NCI-H2196 (cell line): ENCODE measurements at regions not wholly inside any gene's neighbourhood (a gene's known extent, or its start where the extent isn't known, plus 50 kb on each side); places are given as distances from the start of the nearest gene placed in this dataset.

Experiments
- DNase-seq: peaks from one replicate; lab custom pipeline; 2025; ENCODE audit not compliant: unreplicated experiment; lab: John Stamatoyannopoulos, UW

GRCh38 chr2:221102896-221103688, 469.0 kb downstream of the EPHA4 start:
- DNase-seq: no peak

GRCh38 chr2:221103930-221104329, 468.2 kb downstream of the EPHA4 start:
- DNase-seq: no peak

DNA sequence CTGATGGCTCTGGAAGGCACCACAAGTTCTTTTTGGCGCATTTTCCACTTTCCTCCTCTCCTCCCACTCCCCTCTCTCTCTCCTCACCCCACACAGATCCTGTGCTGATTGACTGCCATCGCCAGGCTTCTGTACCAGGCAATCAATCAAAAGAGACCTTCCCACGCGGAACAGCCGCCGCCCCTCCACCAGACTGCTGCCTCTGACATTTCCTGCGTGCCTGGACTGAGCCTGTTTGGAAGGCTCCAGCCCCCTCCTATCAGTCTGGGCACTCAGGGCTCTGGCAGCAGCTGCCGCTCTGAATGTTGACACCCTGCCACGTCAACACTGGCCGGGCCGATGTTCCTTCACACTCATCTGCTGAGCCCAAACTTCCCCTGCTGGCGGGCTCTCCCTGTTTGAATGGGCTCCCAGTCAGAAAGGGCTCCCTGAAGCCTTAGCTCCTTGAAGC, 467.7 kb downstream of the EPHA4 start:
- DNase-seq: peak; percentile 31

- DNase-seq: no peak
These were observed 465.9 kb downstream of the EPHA4 start for GRCh38 chr2:221106241-221106640.

- DNase-seq: no peak
These were observed 464.7 kb downstream of the EPHA4 start for GRCh38 chr2:221107424-221107823.

- no peak for DNase-seq
These were observed 462.6 kb downstream of the EPHA4 start for GRCh38 chr2:221109552-221109951.

DNA sequence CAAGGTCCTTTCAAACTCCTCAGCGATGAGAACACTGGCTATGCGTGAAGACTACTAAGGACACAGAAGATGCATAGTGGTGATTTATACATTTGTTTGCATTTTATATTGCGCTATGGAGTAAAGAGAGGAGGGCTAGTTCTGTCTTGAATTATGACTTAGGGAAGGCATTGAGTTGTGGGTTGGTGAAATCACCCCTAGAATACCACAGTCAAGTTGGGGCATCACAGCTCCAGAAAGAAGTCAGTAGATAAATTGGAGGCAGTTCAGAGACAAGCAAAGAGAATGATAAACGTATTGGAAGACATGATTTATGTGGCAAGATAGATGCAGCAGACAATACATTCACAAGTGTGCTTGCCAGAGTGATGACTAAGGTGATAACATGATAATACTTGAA, 460.4 kb downstream of the EPHA4 start:
- DNase-seq: no peak

DNA sequence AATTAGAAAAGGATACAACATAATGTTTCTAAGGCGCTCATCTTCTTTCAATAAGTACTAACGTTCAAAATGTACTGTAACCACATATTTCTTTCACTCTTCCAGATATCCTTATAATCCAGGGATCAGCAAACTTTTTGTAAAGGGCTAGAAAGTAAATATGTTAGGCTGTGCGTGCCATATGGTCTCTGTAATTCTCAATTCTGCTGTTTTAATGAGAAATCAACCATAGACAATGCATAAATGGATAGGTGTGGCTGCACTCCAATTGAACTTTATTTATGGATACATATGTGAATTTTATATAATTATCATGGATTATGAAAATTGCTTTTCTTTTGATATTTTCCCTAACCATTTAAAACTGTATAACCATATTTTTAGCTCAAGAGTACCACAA, 459.4 kb downstream of the EPHA4 start:
- DNase-seq: no peak

- DNase-seq: no peak
These were observed 456.2 kb downstream of the EPHA4 start for GRCh38 chr2:221115944-221116343.

DNA sequence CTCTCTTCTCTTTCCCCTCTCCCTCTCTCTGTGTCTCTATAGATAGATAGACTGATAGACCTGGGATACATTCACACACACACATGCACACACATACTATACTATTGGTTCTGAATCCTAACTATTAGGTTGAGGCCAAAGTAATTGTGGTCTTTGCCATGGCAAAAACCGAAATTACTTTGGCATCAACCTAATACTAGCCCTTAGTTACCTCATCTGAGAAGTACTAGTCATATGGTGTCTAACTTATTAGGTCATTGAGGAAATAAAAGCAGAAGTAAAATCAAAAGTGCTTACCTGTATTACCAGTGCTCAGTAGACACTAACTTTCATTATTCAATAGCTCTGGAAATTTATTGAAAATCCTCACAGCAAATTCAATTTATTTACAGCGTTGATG, 451.5 kb downstream of the EPHA4 start:
- no peak for DNase-seq

DNA sequence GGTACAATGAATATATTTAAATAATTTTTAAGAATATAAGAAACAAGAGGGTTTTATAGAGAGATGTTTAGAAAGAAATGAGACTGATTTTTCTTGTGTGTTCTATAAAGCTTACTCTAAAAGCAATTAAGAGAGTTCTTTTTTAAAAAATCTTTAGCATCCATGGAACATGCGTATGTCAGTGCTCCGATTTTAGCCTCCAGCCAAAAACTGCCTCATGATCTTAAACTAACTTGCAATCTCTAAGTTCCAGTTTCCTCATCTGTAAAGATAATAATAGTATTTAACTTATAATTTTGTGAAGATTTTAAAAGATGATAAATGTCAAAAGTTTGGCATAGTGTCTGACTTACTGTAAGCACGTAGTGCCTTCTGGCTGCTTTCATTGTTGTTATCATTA, 448.7 kb downstream of the EPHA4 start:
- DNase-seq: no peak

GRCh38 chr2:221124532-221125240, 447.4 kb downstream of the EPHA4 start:
- peak; percentile 24 for DNase-seq

GRCh38 chr2:221125691-221126090, 446.4 kb downstream of the EPHA4 start:
- no peak for DNase-seq

DNA sequence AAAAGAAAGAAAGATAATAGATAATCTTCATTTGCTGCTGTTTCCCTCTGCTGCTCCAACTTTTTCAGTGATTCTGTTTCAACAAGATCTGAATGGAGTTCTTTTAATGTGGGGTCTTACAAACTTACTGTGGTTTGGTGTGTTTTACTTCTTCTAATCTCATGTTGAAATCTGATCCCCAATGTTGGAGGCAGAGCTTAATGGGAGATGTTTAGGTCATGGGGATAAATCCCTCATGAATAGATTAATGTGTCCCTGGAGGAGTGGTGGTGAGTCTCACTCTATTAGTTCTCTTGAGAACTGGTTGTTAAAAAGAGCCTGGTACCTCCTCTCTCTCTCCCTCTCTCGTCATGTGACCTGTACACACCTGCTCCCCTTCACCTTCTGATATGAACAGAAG, 442.4 kb downstream of the EPHA4 start:
- DNase-seq: no peak

DNA sequence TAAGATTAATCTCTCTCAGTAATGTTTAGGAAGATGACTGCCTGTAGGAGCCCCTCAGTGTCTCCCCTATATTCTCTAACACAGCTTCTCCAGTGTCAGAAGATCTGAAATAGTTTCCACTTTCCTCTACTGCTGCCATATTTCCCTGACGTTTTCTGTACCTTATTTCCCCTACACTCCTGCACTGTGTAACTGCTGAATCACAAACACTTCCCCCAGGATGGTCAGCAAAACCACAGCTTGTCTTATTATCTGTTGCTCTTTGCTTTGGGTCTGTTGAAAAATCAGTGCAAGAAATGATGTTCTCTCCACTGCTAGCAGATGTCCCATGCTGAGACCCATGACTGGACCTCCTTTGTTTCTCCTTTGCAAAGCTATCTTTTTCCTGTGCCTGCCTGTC, 441.7 kb downstream of the EPHA4 start:
- no peak for DNase-seq

GRCh38 chr2:221133941-221134340, 438.2 kb downstream of the EPHA4 start:
- no peak for DNase-seq

- no peak for DNase-seq
These were observed 437.4 kb downstream of the EPHA4 start for GRCh38 chr2:221134718-221135117.

DNA sequence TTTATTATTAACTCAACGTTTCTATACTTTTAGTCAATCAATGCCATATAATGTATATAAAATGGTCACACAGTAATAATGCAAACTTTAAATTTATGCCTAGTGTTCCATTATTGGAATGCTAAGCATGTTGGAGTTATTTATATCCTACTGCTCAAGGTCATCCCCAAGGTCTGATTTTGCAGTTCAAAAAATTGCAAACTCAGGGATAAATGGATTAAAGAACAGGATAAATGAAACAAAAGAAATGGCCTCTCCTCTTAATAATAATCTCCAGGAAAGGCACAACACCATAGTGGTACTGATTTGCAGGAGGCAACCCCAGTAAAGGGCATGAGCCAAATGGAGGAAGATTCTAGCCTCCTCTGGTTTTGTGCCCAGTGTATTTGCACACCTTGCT, 436.4 kb downstream of the EPHA4 start:
- DNase-seq: no peak

GRCh38 chr2:221137385-221137784, 434.7 kb downstream of the EPHA4 start:
- DNase-seq: no peak

DNA sequence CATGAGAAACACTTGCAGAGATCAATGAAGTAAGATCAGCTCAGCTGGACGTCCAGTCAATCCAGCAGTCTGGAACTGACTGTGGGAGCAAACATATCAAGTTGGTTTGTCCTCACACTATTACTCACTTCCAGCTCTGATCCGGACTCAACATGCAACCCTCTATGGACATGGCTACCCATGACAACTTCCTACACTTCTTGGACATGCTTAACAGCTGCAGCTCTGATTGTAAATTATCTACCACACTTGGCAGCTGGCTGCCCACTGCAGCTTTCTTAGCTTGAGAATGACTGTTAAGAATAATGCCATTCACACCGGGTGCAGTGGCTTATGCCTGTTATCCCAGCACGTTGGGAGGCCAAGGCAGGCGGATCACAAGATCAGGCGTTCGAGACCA, 429.8 kb downstream of the EPHA4 start:
- DNase-seq: no peak

- DNase-seq: no peak
These were observed 428.9 kb downstream of the EPHA4 start for GRCh38 chr2:221143231-221143630.

- DNase-seq: no peak
These were observed 427.2 kb downstream of the EPHA4 start for GRCh38 chr2:221144909-221145308.

DNA sequence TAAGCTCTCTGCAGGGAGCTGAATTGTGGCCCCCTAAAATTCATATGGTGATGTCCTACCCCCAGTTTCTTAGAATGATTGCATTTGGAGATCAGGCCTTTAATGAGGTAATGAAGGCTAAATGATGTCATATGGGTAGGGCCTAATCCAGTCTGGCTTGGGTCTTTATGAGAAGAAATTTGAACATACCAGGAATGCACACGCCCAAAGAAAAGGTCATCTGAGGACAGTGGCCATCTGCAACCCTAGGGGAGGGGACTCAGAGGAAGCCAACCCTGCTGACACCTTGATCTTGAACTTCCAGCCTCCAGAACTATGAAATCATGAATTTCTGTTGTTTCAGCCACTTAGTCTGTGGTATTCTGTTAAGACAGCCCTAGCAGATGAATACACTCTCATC, 426.7 kb downstream of the EPHA4 start:
- no peak for DNase-seq
